Endothelial cell of umbilical vein (primary cell): ENCODE measurements at regions not wholly inside any gene's neighbourhood (a gene's known extent, or its start where the extent isn't known, plus 50 kb on each side); places are given as distances from the start of the nearest gene placed in this dataset.

Source experiments
- BruUV-seq: library from RNA; stranded (reverse); fragments of 400-500 nt; replicated peaks from 2 replicates; lab custom pipeline; 2021; lab: Mats Ljungman, UMichigan
- CTCF ChIA-PET: fragments of 300-600, 350-600 bp; sonication (Branson Sonifier 250); formaldehyde crosslinking; loops from one replicate; lab custom pipeline; 2021; ENCODE audit warnings: antibody characterized with exemption, inconsistent platforms; lab: Charles Lee
- POLR2A ChIA-PET: fragments of 300-600, 350-600 bp; sonication (Branson Sonifier 250); formaldehyde crosslinking; loops from one replicate; lab custom pipeline; 2021; ENCODE audit warnings: antibody characterized with exemption, inconsistent platforms; lab: Charles Lee
- DNase-seq: peaks from one replicate; pipeline ENCODE4 v3.0.0-alpha.2; 2011; ENCODE audit warnings: low read depth, low spot score
- FAIRE-seq: peaks from 2 replicates; lab custom pipeline; 2011; peaks lifted over from hg19 to GRCh38; lab: Jason Lieb, UNC
- H2AFZ ChIP-seq: 2 replicates; pipeline ENCODE4 v1.6.0; 2012; ENCODE audit warnings: low read depth, low read length, control low read depth, inconsistent platforms
- H3K27ac ChIP-seq: 2 replicates; pipeline ENCODE4 v1.5.1; 2011; ENCODE audit warnings: low read depth, mild to moderate bottlenecking, control low read depth, low read length, moderate library complexity; ENCODE audit not compliant: insufficient read depth
- H3K27me3 ChIP-seq, 2 experiments: 2 replicates each; pipeline versions ENCODE4 v1.6.0 to v1.6.1; 2011; ENCODE audit warnings: low read length in 2 of 2, mixed read lengths in 1 of 2; ENCODE audit not compliant: control insufficient read depth in 2 of 2, insufficient read depth in 2 of 2
- H3K36me3 ChIP-seq, 2 experiments: 2 replicates in 1 of 2; 3 replicates in 1 of 2; pipeline ENCODE4 v1.5.1; 2011; ENCODE audit warnings: low read length in 2 of 2, mild to moderate bottlenecking in 1 of 2, moderate library complexity in 1 of 2; ENCODE audit not compliant: control insufficient read depth in 2 of 2, insufficient read depth in 2 of 2; ENCODE audit errors: extremely low read depth in 1 of 2
- H3K4me1 ChIP-seq: 3 replicates; pipeline ENCODE4 v1.5.1; 2011; ENCODE audit warnings: mild to moderate bottlenecking, low read length; ENCODE audit not compliant: control insufficient read depth, insufficient read depth; ENCODE audit errors: extremely low read depth
- H3K4me2 ChIP-seq: 2 replicates; pipeline ENCODE4 v1.6.1; 2011; ENCODE audit warnings: low read length, control low read depth, mixed read lengths; ENCODE audit not compliant: insufficient read depth
- H3K4me3 ChIP-seq, 3 experiments: fragments of 200-600 bp in 1 of 3; sonication (generic), shearing (Covaris generic) in 1 of 3; replicated peaks in 1 of 3; 2 replicates each; pipeline ENCODE4 v1.5.1; 2011 to 2016; ENCODE audit warnings: control low read depth in 3 of 3, low read length in 3 of 3, mild to moderate bottlenecking in 2 of 3, inconsistent platforms in 1 of 3, low read depth in 1 of 3, moderate library complexity in 1 of 3; ENCODE audit not compliant: insufficient read depth in 1 of 3
- H3K79me2 ChIP-seq: 2 replicates; pipeline ENCODE4 v1.6.0; 2012; ENCODE audit warnings: low read length, inconsistent platforms; ENCODE audit not compliant: control insufficient read depth, insufficient read depth
- H3K9ac ChIP-seq: replicated peaks from 2 replicates; pipeline ENCODE3; 2011; ENCODE audit warnings: low read length, control low read depth; ENCODE audit not compliant: insufficient read depth; ENCODE audit errors: extremely low read depth
- H3K9me1 ChIP-seq: replicated peaks from 3 replicates; pipeline ENCODE4 v1.6.0; 2011; ENCODE audit warnings: mild to moderate bottlenecking, low read length; ENCODE audit not compliant: control insufficient read depth, insufficient read depth; ENCODE audit errors: extremely low read depth
- H3K9me3 ChIP-seq: replicated peaks from 2 replicates; pipeline ENCODE4 v1.5.1; 2012; ENCODE audit warnings: low read length, inconsistent platforms; ENCODE audit not compliant: control insufficient read depth, insufficient read depth
- H4K20me1 ChIP-seq: replicated peaks from 2 replicates; pipeline ENCODE3; 2011; ENCODE audit warnings: mild to moderate bottlenecking, low read length; ENCODE audit not compliant: control insufficient read depth, insufficient read depth; ENCODE audit errors: extremely low read depth
- CTCF ChIP-seq, 2 donors: IDR thresholded peaks; 1 replicate in 1 of 2; 2 replicates in 1 of 2; pipeline ENCODE4 v1.5.1; 2011; ENCODE audit warnings: low read length in 2 of 2, mild to moderate bottlenecking in 2 of 2, moderate library complexity in 2 of 2, control low read depth in 1 of 2, inconsistent platforms in 1 of 2, low read depth in 1 of 2; ENCODE audit not compliant: insufficient read depth in 1 of 2; ENCODE audit errors: extremely low read depth in 1 of 2
- EZH2 ChIP-seq: IDR thresholded peaks from 2 replicates; pipeline ENCODE4 v1.6.1; 2012; ENCODE audit warnings: borderline replicate concordance, low read depth, mild to moderate bottlenecking, moderate library complexity, low read length, inconsistent platforms; ENCODE audit not compliant: severe bottlenecking
- FOS ChIP-seq: IDR thresholded peaks from 2 replicates; pipeline ENCODE4 v1.6.1; 2011; ENCODE audit warnings: mild to moderate bottlenecking, low read length, moderate library complexity, borderline replicate concordance; ENCODE audit not compliant: insufficient read depth
- GATA2 ChIP-seq: IDR thresholded peaks from 2 replicates; pipeline ENCODE4 v1.7.0; 2011; ENCODE audit warnings: low read depth, mild to moderate bottlenecking, moderate library complexity, mixed read lengths, low read length; ENCODE audit not compliant: insufficient read length, insufficient read depth
- JUN ChIP-seq: IDR thresholded peaks from 2 replicates; pipeline ENCODE4 v1.6.1; 2011; ENCODE audit warnings: borderline replicate concordance, low read depth; ENCODE audit not compliant: insufficient read length, insufficient read depth
- MAX ChIP-seq: IDR thresholded peaks from 2 replicates; pipeline ENCODE4 v1.6.1; 2011; ENCODE audit not compliant: insufficient read depth, insufficient read length
- MYC ChIP-seq: IDR thresholded peaks from one replicate; pipeline ENCODE4 v1.6.1; 2011; ENCODE audit warnings: mild to moderate bottlenecking, low read depth, low read length
- POLR2A ChIP-seq: IDR thresholded peaks from 2 replicates; pipeline ENCODE4 v1.6.1; 2012; ENCODE audit warnings: low read depth, mild to moderate bottlenecking, control low read depth, low read length
- POLR2AphosphoS5 ChIP-seq: IDR thresholded peaks from 2 replicates; pipeline ENCODE4 v1.6.1; 2012; ENCODE audit warnings: low read depth, mild to moderate bottlenecking, control low read depth, low read length, moderate library complexity; ENCODE audit not compliant: insufficient read depth
- dilution Hi-C: fragments of 300-500 bp; cut with MboI; formaldehyde crosslinking; loops from one replicate; pipeline ENCODE4 v1.15.0; 2019; ENCODE audit warnings: low sequenced_read_pairs; ENCODE audit not compliant: extremely low pct_ligation_motif_present
- intact Hi-C: fragments of 100-400 bp; cut with micrococcal nuclease; formaldehyde crosslinking; loops from one replicate; pipeline ENCODE4 v1.10.0; 2022

GRCh38 chr16:85193115-85193493, 80.8 kb upstream of the CIBAR2 start:
- no peak overlapping the region for H2AFZ ChIP-seq
- CTCF ChIA-PET = no interaction called here
- no peaks in the 10 kb centered on the region for H3K9me1 ChIP-seq
- H3K9ac ChIP-seq = no peak overlapping the region
- FAIRE-seq (no peak), DNase-seq (no peak)
- no peaks in the 10 kb centered on the region for H3K9me3 ChIP-seq
- BruUV-seq = no TSS peak
- no peaks in the 10 kb centered on the region for H3K4me1 ChIP-seq
- H3K4me2 ChIP-seq = no peak overlapping the region
- TF ChIP-seq MAX (no peak), FOS (no peak), JUN (no peak), EZH2 (no peak), CTCF (IDR thresholded peaks at IDR 0.05; ENCODE audit: extremely low read depth in 1 of 2, insufficient read depth in 1 of 2, low read depth in 1 of 2, low read length in 2 of 2) (no peak), POLR2A (no peak), POLR2AphosphoS5 (no peak), GATA2 (no peak), MYC (no peak)
- H3K27ac ChIP-seq = no peak overlapping the region
- no peak overlapping the region for H3K4me3 ChIP-seq
- intact Hi-C loops (no loop called here), dilution Hi-C loops (no loop called here)
- POLR2A ChIA-PET = no interaction called here
- H3K27me3 ChIP-seq = no peaks in the 10 kb centered on the region
- H3K79me2 ChIP-seq = no peaks in the 10 kb centered on the region
- no peaks in the 10 kb centered on the region for H4K20me1 ChIP-seq
- H3K36me3 ChIP-seq = no peaks in the 10 kb centered on the region
